ENCODE measurements at regions not wholly inside any gene's neighbourhood (a gene's known extent, or its start where the extent isn't known, plus 50 kb on each side); places are given as distances from the start of the nearest gene placed in this dataset.
"Not testable (repeated sequence)": the region's sequence is repeated elsewhere in the genome, so short reads cannot be mapped to it uniquely, and the experiment has no call there.

GRCh38 chr6:26957399-26958127, 289.9 kb upstream of the PRSS16 start:
- peak; percentile 39 for DNase-seq

- not testable (repeated sequence) for DNase-seq
Observed at GRCh38 chr6:26961236-26961635, 286.3 kb upstream of the PRSS16 start.

- DNase-seq: no peak
Observed at GRCh38 chr6:27002447-27002846, 245.1 kb upstream of the PRSS16 start.

DNA sequence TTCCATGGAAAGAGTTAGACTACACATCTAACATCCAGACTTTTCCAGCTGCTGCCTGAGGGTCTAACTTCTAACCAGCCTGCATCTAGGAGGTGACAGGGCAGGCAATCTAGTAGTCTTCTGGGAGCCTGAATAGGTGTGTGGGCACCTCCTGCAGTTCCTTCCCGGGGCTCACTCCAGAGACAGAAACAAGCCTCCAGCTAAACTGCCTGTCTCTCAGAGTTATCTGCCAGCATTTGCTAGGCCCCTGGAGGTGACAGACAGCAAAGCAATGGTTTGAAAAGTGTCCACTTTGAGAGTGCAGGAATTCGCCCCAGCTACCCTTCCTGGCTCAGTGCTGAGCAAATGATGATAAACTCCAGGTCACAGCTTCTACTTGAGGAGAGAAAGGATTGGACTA, 240.5 kb upstream of the PRSS16 start:
- DNase-seq: no peak

DNA sequence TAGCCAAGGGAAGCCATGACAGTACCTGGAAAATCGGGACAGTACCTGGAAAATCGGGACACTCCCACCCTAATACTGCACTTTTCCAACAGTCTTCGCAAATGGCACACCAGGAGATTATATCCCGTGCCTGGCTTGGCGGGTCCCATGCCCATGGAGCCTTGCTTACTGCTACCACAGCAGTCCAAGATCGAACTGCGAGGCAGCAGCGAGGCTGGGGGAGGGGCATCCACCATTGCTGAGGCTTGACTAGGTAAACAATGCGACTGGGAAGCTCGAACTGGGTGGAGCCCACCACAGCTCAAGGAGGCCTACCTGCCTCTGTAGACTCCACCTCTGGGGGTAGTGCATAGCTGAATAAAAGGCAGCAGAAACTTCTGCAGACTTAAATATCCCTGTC, 238.9 kb upstream of the PRSS16 start:
- DNase-seq: not testable (repeated sequence)

DNA sequence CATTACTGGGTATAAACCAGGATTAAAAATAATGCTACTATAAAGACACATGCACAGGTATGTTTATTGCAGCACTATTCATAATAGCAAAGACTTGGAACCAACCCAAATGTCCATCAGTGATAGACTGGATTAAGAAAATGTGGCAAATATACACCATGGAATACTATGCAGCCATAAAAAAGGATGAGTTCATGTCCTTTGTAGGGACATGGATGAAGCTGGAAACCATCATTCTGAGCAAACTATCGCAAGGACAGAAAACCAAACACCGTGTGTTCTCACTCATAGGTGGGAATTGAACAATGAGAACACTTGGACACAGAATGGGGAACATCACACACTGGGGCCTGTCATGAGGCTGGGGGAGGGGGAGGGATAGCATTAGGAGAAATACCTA, 233.4 kb upstream of the PRSS16 start:
- DNase-seq: not testable (repeated sequence)

- DNase-seq: no peak
Observed at GRCh38 chr6:27016689-27017088, 230.8 kb upstream of the PRSS16 start.

DNA sequence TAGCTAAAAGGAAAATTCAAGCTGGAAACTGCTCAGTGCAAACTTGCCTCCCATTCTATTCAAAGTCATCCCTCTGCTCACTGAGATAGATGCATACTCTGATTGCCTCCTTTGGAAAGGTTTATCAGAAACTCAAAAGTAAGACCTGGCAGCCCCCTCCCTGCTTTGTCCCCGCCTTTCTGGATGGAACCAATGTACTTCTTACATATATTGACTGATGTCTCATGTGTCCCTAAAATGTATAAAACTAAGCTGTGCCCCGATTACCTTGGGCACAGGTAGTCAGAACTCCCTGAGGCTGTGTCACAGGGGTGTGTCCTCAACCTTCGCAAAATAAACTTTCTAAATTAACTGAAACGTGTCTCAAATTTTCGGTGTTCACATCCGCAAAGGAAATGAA, 229.1 kb upstream of the PRSS16 start:
- DNase-seq: not testable (repeated sequence)

GRCh38 chr6:27019651-27020552, 227.6 kb upstream of the PRSS16 start:
- peak; percentile 91 for DNase-seq

DNA sequence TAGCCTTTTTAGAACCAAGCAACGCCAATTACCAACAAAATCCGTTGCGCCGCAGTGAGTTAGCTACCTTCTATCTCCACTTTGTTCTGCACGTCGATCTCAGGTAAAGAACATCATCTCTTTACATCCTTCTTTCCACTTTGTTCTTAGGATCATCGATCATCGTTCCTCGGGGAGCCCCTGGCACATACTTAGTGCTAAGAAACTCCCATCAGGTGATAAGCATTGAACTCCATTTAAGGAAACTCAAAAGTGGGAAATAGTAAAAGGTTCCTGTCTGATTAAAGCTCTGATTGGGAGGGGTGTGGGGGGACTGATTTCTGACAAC, 227.0 kb upstream of the PRSS16 start:
- DNase-seq: no peak

GRCh38 chr6:27023664-27024063, 223.8 kb upstream of the PRSS16 start:
- no peak for DNase-seq

- no peak for DNase-seq
Observed at GRCh38 chr6:27025351-27025750, 222.2 kb upstream of the PRSS16 start.

DNA sequence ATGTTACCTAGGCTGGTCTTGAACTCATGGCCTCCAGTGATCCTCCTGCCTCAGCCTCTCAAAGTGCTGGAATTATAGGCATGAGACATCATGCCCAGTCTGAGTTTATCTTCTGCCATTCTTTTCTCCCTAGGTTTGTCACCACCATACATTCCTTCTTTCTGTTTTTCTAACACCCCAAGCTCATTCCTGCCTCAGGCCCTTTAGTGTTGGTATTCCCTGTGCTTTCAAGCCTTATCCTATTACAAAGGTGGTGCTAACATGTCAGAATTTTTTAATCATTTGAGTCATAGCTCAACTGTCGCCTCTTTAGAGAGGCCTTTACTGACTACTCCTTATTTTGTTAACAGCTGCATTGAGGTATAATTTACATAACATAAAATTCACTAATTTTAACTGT, 221.1 kb upstream of the PRSS16 start:
- DNase-seq: no peak

DNA sequence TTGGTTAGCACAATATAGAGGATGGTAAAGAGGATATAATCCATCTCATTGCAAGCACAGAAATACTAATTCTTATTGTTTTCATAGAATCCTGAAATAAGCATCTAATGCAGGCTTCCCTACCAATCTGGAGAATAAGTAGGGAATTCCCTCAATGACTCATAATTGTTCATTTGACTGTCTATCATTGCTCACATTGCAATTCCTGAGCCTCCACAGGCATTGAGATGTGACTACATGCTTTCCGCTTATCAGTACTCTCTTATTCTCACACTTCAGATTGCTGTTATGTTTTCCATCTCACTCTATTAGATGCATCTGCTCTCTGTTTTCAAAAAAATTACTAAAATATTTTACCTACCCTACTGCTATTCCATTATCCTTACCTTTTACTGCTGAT, 216.2 kb upstream of the PRSS16 start:
- no peak for DNase-seq

- no peak for DNase-seq
Observed at GRCh38 chr6:27038498-27038897, 209.0 kb upstream of the PRSS16 start.

DNA sequence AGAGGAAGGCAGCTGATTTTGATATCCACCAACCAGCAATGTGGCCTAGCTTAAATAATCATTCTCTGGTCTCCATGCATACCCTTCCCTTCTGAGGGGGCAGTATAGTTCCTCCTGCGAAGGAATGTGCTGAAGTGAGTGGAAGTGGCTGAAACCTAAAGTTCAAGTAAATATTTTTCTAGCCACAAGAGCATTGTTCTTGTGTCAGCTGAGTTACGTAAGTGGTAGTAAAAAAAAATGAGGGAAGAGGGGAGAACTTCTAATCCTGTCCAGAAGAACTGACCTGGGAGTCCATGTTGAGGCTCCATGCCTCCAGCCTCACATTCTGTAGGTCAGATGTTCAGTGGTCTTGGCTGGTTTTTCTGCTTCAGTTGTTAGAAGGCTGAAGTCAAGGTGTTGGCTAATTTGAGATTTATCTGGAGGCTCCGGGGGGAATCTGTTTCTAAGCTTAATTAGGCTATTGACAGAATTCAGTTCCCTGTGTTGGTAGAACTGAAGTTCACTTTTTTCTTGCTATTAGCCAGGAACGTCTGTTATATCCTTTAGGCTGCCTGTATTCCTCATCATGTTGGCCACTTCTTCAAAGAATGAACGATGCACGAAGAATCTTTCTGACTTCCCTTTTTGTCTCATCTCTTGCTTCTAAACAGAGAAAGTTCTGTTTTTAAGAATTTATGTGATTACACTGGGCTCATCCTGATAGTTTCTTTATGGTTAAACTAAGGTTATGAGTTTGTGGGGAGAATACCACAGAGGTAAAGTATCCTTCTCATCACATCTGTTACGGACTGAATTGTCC, 207.1 kb upstream of the PRSS16 start:
- DNase-seq: no peak

GRCh38 chr6:27043244-27043643, 204.3 kb upstream of the PRSS16 start:
- no peak for DNase-seq

GRCh38 chr6:27045131-27045530, 202.4 kb upstream of the PRSS16 start:
- not testable (repeated sequence) for DNase-seq

DNA sequence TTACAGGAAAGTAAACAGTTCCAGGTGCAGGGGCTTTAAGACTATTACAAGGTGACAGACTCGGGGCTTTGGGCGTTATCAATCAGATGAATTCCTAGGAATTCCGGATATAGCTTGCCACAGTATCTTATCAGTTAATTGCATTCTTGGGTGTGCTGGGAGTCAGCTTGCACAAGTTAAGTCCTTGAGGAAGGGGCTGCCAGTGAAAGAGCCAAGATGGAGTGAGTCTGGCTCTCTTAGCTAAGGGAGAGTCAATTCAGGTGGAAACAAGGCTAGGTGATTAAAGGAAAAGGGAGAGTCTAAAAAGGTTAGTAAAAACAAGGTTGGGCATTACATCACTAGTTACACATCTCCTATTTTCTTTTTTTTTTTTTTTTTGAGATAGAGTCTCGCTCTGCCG, 199.8 kb upstream of the PRSS16 start:
- DNase-seq: not testable (repeated sequence)

- DNase-seq: no peak
Observed at GRCh38 chr6:27049863-27050781, 197.4 kb upstream of the PRSS16 start.

- DNase-seq: not testable (repeated sequence)
Observed at GRCh38 chr6:27052082-27052730, 195.3 kb upstream of the PRSS16 start.

DNA sequence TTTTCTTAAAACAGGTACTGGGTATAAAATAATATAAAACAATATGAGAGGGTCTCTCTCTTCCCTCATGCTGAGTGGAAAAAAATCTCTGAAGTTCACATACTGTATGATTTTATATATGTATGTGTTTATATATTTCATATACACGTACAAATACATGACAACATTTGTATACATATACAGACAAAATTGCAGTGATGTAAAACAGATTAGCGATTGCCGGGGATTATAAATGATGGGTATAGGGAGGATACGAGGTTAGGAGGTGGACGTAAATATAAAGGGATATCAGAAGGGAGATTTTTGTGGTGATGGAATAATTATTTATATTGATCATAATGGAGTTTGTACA, 194.8 kb upstream of the PRSS16 start:
- DNase-seq: no peak

All from NCI-H2029 (cell line).